Spleen (tissue), 7 donors: ENCODE measurements at regions not wholly inside any gene's neighbourhood (a gene's known extent, or its start where the extent isn't known, plus 50 kb on each side); places are given as distances from the start of the nearest gene placed in this dataset.
"Not testable (repeated sequence)": the region's sequence is repeated elsewhere in the genome, so short reads cannot be mapped to it uniquely, and the experiment has no call there.

Experiments
- POLR2A ChIP-seq, 3 donors: fragments of 450-650 bp; IDR thresholded peaks; one replicate each; pipeline ENCODE4 v1.5.1; 2017; ENCODE audit warnings: antibody characterized with exemption in 3 of 3, mild to moderate bottlenecking in 1 of 3
- POLR2AphosphoS5 ChIP-seq, 3 donors: sonication (generic); formaldehyde crosslinking; IDR thresholded peaks; one replicate each; pipeline ENCODE4 v1.5.1; 2017; ENCODE audit warnings: antibody characterized with exemption in 3 of 3
- TF ChIP-seq, protein P1 (sequence below), 11 experiments: fragments of 200-600 bp in 7 of 11; fragments of 450-650 bp in 4 of 11; sonication (generic) in 4 of 11; IDR thresholded peaks in 8 of 11; conservative IDR thresholded peaks in 3 of 11; 1 replicate in 7 of 11; 2 replicates in 4 of 11; pipeline versions ENCODE4 v1.4.0 to v1.8.0; 2016 to 2021; ENCODE audit warnings: antibody characterized with exemption in 11 of 11, inconsistent platforms in 4 of 11, mild to moderate bottlenecking in 1 of 11
- donor health status: DM: no; HTN: no; CAD: no; lungs with moderate emphysema.
- donor health status: DM: no; HTN: no; CAD: no.
- donor health status: DM: no; HTN: no; CAD: no.

DNA sequence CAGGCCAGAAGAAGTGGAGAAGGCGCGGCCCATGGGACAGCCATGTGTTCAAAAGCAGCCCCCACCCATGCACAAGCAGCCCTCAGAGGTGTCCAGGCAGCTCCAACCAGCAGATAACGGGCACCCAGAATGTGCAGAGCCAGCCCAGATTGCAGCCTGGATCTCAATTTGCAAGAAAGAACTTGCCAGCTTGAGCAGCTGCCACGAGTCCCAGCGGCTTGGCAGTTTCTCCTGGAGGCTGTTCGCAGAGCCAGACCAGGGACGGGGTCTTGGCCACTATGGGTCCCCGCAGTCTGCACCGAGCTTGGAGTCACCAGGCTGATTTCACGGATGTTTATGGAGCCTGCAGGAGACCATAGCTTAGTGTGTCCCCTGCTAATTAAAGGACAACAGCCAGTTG lies 61.4 kb upstream of the SULF2 start:
- not testable (repeated sequence) for TF ChIP-seq POLR2A, POLR2AphosphoS5 (IDR thresholded peaks at IDR 0.05)
- TF ChIP-seq, protein P1, sequence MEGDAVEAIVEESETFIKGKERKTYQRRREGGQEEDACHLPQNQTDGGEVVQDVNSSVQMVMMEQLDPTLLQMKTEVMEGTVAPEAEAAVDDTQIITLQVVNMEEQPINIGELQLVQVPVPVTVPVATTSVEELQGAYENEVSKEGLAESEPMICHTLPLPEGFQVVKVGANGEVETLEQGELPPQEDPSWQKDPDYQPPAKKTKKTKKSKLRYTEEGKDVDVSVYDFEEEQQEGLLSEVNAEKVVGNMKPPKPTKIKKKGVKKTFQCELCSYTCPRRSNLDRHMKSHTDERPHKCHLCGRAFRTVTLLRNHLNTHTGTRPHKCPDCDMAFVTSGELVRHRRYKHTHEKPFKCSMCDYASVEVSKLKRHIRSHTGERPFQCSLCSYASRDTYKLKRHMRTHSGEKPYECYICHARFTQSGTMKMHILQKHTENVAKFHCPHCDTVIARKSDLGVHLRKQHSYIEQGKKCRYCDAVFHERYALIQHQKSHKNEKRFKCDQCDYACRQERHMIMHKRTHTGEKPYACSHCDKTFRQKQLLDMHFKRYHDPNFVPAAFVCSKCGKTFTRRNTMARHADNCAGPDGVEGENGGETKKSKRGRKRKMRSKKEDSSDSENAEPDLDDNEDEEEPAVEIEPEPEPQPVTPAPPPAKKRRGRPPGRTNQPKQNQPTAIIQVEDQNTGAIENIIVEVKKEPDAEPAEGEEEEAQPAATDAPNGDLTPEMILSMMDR (IDR thresholded peaks at IDR 0.05 in 8 of 11, conservative IDR thresholded peaks at IDR 0.05 in 3 of 11), result not testable (repeated sequence)
